ENCODE measurements at regions not wholly inside any gene's neighbourhood (a gene's known extent, or its start where the extent isn't known, plus 50 kb on each side); places are given as distances from the start of the nearest gene placed in this dataset.

GRCh38 chr2:175540421-175540820, 358.9 kb upstream of the ATP5MC3 start:
- ChIA-PET POLR2A (no interaction called here), CTCF (interaction anchor here (0.7 kb wide), 1 partner anchor 132 kb away, joined by 5 read pairs; no protein-coding TSS in a partner anchor)
- TF ChIP-seq ZSCAN18 (CRISPR knock-in tag; IDR thresholded peaks at IDR 0.05) = no peak
- no peak for TF ChIP-seq ZNF396 (CRISPR knock-in tag; IDR thresholded peaks at IDR 0.05; ENCODE audit: borderline replicate concordance)
- TF ChIP-seq NFATC4 (CRISPR knock-in tag; IDR thresholded peaks at IDR 0.05) = no peak
- no peak for TF ChIP-seq FOXP1 (CRISPR knock-in tag; IDR thresholded peaks at IDR 0.05; ENCODE audit: borderline replicate concordance)
- no peak for TF ChIP-seq SMAD4 (CRISPR knock-in tag; IDR thresholded peaks at IDR 0.05)
- no peak for TF ChIP-seq ZNF121 (CRISPR knock-in tag; IDR thresholded peaks at IDR 0.05)
- no peak for TF ChIP-seq ZNF138 (CRISPR knock-in tag; conservative IDR thresholded peaks at IDR 0.05)
- no peak for TF ChIP-seq USF2 (CRISPR knock-in tag; IDR thresholded peaks at IDR 0.05)
- no peak for TF ChIP-seq E2F4 (CRISPR knock-in tag; IDR thresholded peaks at IDR 0.05; ENCODE audit: borderline replicate concordance, low read depth)
- no peak for TF ChIP-seq IRF1 (CRISPR knock-in tag; IDR thresholded peaks at IDR 0.05)
- no peak for TF ChIP-seq ERG (CRISPR knock-in tag; IDR thresholded peaks at IDR 0.05)
- TF ChIP-seq ZNF317 (CRISPR knock-in tag; IDR thresholded peaks at IDR 0.05; ENCODE audit: borderline replicate concordance, low read depth) = no peak
- TF ChIP-seq ZNF416 (CRISPR knock-in tag; IDR thresholded peaks at IDR 0.05) = no peak
- Mint-ChIP-seq H3K27me3 (ENCODE audit: low read depth) (no peaks in the 10 kb centered on the region; the same call in 1 of the 2 replicates), H3K4me1 (no peaks in the 10 kb centered on the region), H3K36me3 (no peaks in the 10 kb centered on the region), H3K4me3 (no peak overlapping the region), H3K9me3 (peaks cover 24% of the 10 kb centered on the region), H3K27ac (no peak overlapping the region)
- ATAC-seq (no peak), DNase-seq (ENCODE audit: low spot score) (no peak)

- TF ChIP-seq E2F1 (CRISPR knock-in tag; IDR thresholded peaks at IDR 0.05) (no peak), KAT7 (CRISPR knock-in tag; IDR thresholded peaks at IDR 0.05; ENCODE audit: borderline replicate concordance) (no peak), USF1 (CRISPR knock-in tag; IDR thresholded peaks at IDR 0.05) (no peak), E2F5 (CRISPR knock-in tag; IDR thresholded peaks at IDR 0.05) (no peak)
- Mint-ChIP-seq H3K36me3 (no peaks in the 10 kb centered on the region), H3K27ac (no peak overlapping the region), H3K4me1 (no peaks in the 10 kb centered on the region), H3K9me3 (peaks cover 20% of the 10 kb centered on the region), H3K4me3 (no peak overlapping the region), H3K27me3 (ENCODE audit: low read depth) (no peaks in the 10 kb centered on the region; the same call in 1 of the 2 replicates)
- no peak for DNase-seq (ENCODE audit: low spot score)
- POLR2A ChIA-PET = no interaction called here
- no peak for ATAC-seq
- CTCF ChIA-PET = no interaction called here
Observed at GRCh38 chr2:175539122-175539521, 357.6 kb upstream of the ATP5MC3 start.
